Pancreas (tissue), 10 donors: ENCODE measurements at regions not wholly inside any gene's neighbourhood (a gene's known extent, or its start where the extent isn't known, plus 50 kb on each side); places are given as distances from the start of the nearest gene placed in this dataset.

ENCODE experiments used
- ATAC-seq, 4 donors: fragments of 200-7000 bp; cut with Tn5 transposase; one replicate each; pipeline versions ENCODE4 v1.8.0 to v1.9.1; 2020; ENCODE audit warnings: mild to moderate bottlenecking in 4 of 4, moderate library complexity in 4 of 4
- DNase-seq, 6 donors: peaks; one replicate each; pipeline ENCODE4 v3.0.0-alpha.2; 2020
- FAIRE-seq: peaks from 2 replicates; lab custom pipeline; 2012; peaks lifted over from hg19 to GRCh38; lab: Jason Lieb, UNC
- H3K27ac ChIP-seq, 4 donors: fragments of 200-600 bp; sonication (generic); 1 replicate in 3 of 4; 2 replicates in 1 of 4; pipeline versions ENCODE4 v1.5.0 to v1.8.0; 2020
- H3K27me3 ChIP-seq, 4 donors: fragments of 200-600 bp; one replicate each; pipeline ENCODE4 v1.8.0; 2021
- H3K36me3 ChIP-seq, 3 donors: fragments of 200-600 bp; sonication (generic) in 1 of 3; one replicate each; pipeline versions ENCODE4 v1.5.0 to v1.8.0; 2020 to 2021
- H3K4me1 ChIP-seq, 3 donors: fragments of 200-600 bp; one replicate each; pipeline ENCODE4 v1.8.0; 2021
- H3K4me3 ChIP-seq, 4 donors: fragments of 200-600 bp; sonication (generic) in 2 of 4; one replicate each; pipeline versions ENCODE4 v1.5.0 to v1.8.0; 2020 to 2021
- H3K9me3 ChIP-seq, 4 donors: fragments of 200-600 bp; one replicate each; pipeline ENCODE4 v1.8.0; 2021
- CTCF ChIP-seq, 4 donors: fragments of 200-600 bp; sonication (generic) in 3 of 4; IDR thresholded peaks; one replicate each; pipeline versions ENCODE4 v1.5.0 to v1.8.0; 2021; ENCODE audit warnings: antibody characterized with exemption in 4 of 4
- WGBS, 2 donors: extraction: QIAGEN DNeasy Blood & Tissue Kit; methylation state at CpG; one replicate each; pipeline ENCODE4 v1.1.7; 2013; 5-methylcytosine and 5-hydroxymethylcytosine counted together
- intact Hi-C, 3 donors: fragments of 100-400 bp; cut with DNase I; formaldehyde crosslinking; loops; one replicate each; pipeline versions ENCODE4 v1.11.1 to v1.14.2; 2022
- donor health status: healthy with polysubstance abuse.
- donor health status: DM: no; HTN: no; CAD: no; lungs with moderate emphysema.
- donor health status: DM: no; HTN: no; CAD: no.
- donor health status: control.
- donor health status: control.
- donor health status: Bipolar disorder and iron deficiency.
- donor health status: DM: yes; HTN: yes; CAD: no.
- donor health status: DM: no; HTN: no; CAD: no.
- donor health status: DM: no; HTN: no; CAD: no.
- donor health status: DM: yes; HTN: yes; CAD: no.

GRCh38 chr4:11151500-11151899 lies 277.2 kb downstream of the HS3ST1 start:
- TF ChIP-seq CTCF (IDR thresholded peaks at IDR 0.05): no peak
- no peak for FAIRE-seq
- no peak overlapping the region for H3K4me3 ChIP-seq
- H3K27me3 ChIP-seq: no peaks in the 10 kb centered on the region
- H3K36me3 ChIP-seq: no peaks in the 10 kb centered on the region
- DNase-seq: no peak
- H3K9me3 ChIP-seq: no peaks in the 10 kb centered on the region
- H3K4me1 ChIP-seq: no peaks in the 10 kb centered on the region
- intact Hi-C loops: no loop called here
- 46 to 68% methylated on average over 5 of the region's 5 CpGs for WGBS, 2 donors
- H3K27ac ChIP-seq: no peak overlapping the region
- no peak for ATAC-seq

GRCh38 chr4:11149612-11150259 lies 279.0 kb downstream of the HS3ST1 start:
- Histone ChIP-seq H3K9me3 (no peaks in the 10 kb centered on the region), H3K27ac (no peak overlapping the region), H3K4me3 (no peak overlapping the region), H3K27me3 (no peaks in the 10 kb centered on the region), H3K36me3 (no peaks in the 10 kb centered on the region), H3K4me1 (no peaks in the 10 kb centered on the region)
- intact Hi-C loops: no loop called here
- no peak for FAIRE-seq
- DNase-seq: no peak
- 64 to 81% methylated on average over 4 of the region's 4 CpGs for WGBS, 2 donors
- TF ChIP-seq CTCF (IDR thresholded peaks at IDR 0.05): no peak
- no peak for ATAC-seq

GRCh38 chr4:11139871-11140270 lies 288.8 kb downstream of the HS3ST1 start:
- no peak for FAIRE-seq
- Histone ChIP-seq H3K36me3 (no peaks in the 10 kb centered on the region), H3K4me1 (no peaks in the 10 kb centered on the region), H3K27me3 (no peaks in the 10 kb centered on the region), H3K27ac (no peak overlapping the region), H3K9me3 (no peaks in the 10 kb centered on the region), H3K4me3 (no peak overlapping the region)
- DNase-seq: no peak
- intact Hi-C loops: no loop called here
- ATAC-seq: no peak
- 41 to 78% methylated on average over 1 of the region's 1 CpG for WGBS, 2 donors
- TF ChIP-seq CTCF (IDR thresholded peaks at IDR 0.05): no peak

- intact Hi-C loops: no loop called here
- H3K27me3 ChIP-seq: no peaks in the 10 kb centered on the region
- H3K4me1 ChIP-seq: no peaks in the 10 kb centered on the region
- ATAC-seq (no peak), DNase-seq (no peak), FAIRE-seq (no peak)
- no peaks in the 10 kb centered on the region for H3K9me3 ChIP-seq
- no peak for TF ChIP-seq CTCF (IDR thresholded peaks at IDR 0.05)
- WGBS, 2 donors: 27 to 68% methylated on average over 1 of the region's 1 CpG
- H3K27ac ChIP-seq: no peak overlapping the region
- no peaks in the 10 kb centered on the region for H3K36me3 ChIP-seq
- no peak overlapping the region for H3K4me3 ChIP-seq
Observed at GRCh38 chr4:11138964-11139363, 289.7 kb downstream of the HS3ST1 start.

- TF ChIP-seq CTCF (IDR thresholded peaks at IDR 0.05): no peak
- no peak for ATAC-seq
- Histone ChIP-seq H3K9me3 (no peaks in the 10 kb centered on the region), H3K27me3 (no peaks in the 10 kb centered on the region), H3K27ac (no peak overlapping the region), H3K4me3 (no peak overlapping the region), H3K36me3 (no peaks in the 10 kb centered on the region), H3K4me1 (no peaks in the 10 kb centered on the region)
- DNase-seq: no peak
- no peak for FAIRE-seq
- intact Hi-C loops: no loop called here
Observed at GRCh38 chr4:11134705-11135104, 294.0 kb downstream of the HS3ST1 start.
